GM18870 (cell line): ENCODE measurements at regions not wholly inside any gene's neighbourhood (a gene's known extent, or its start where the extent isn't known, plus 50 kb on each side); places are given as distances from the start of the nearest gene placed in this dataset.
A peak's percentile ranks its signal among the peaks of the same experiment; 100 is the strongest.

Experiments used
- ATAC-seq: cut with Tn5 transposase; IDR thresholded peaks from one replicate; pipeline ENCODE4 v1.9.1; 2021; ENCODE audit warnings: moderate library complexity; ENCODE audit not compliant: unreplicated experiment

DNA sequence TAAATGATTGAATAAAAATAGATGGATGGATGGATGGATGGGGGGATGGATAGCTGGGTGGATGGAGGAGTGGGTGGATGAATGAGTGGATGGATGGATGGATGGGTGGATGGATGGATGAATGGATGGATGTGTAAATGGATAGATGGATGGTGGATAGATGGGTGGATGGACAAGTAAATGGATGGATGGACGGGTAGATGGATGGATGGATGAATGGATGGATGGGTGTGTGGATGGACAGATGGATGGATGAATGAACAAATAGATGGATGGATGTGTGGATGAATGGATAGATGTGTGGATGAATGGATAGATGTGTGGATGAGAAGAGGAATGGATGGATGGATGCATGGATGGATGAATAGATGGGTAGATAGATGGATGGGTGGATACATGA is 490.8 kb downstream of the VRK1 start:
- no peak for ATAC-seq

DNA sequence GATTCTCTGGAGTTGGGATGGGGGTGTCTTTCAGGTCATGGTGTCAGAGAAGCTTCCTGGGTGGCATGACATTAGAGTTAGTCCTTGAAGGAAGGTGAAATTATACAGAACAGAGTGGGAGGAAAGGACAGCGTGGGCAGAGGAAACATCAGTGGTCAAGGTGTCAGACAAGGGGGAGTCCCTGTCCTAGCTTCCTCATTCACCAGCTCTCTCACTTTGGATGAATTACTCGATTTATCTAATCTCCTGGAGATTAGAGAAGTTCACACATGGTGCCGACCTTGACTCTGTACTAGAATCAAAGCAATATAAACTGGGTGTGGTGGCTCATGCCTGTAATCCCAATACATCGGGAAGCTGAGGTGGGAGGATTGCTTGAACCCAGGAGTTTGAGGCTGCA is 492.9 kb downstream of the VRK1 start:
- no peak for ATAC-seq

GRCh38 chr14:97290977-97291376 is 493.8 kb downstream of the VRK1 start:
- no peak for ATAC-seq

- ATAC-seq = no peak
Observed at GRCh38 chr14:97293659-97294058, 496.5 kb downstream of the VRK1 start.

- no peak for ATAC-seq
Observed at GRCh38 chr14:97295108-97295710, 498.0 kb downstream of the VRK1 start.

DNA sequence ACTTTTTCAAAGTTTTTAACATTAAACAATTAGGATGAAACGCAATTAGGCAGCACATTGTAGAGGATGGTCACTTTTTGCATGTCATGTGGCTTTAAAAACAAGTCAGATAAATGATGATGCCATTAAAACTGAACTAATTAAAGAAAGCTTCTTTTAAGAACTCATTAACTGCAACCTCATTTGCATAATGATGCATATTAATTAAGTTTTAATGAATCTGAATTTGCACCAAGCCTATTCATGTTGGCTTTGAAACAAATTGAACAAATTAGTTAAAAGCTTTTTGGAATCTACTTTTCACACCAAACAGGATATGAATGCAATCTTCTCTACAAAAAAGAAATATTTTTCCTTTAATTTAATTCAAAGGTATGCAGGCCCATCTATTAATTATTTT is 499.0 kb downstream of the VRK1 start:
- ATAC-seq = no peak

GRCh38 chr14:97297100-97297499 is 499.9 kb downstream of the VRK1 start:
- no peak for ATAC-seq

- no peak for ATAC-seq
Observed at GRCh38 chr14:97298331-97298730, 501.1 kb downstream of the VRK1 start.

GRCh38 chr14:97298736-97299135 is 501.6 kb downstream of the VRK1 start:
- ATAC-seq = no peak

DNA sequence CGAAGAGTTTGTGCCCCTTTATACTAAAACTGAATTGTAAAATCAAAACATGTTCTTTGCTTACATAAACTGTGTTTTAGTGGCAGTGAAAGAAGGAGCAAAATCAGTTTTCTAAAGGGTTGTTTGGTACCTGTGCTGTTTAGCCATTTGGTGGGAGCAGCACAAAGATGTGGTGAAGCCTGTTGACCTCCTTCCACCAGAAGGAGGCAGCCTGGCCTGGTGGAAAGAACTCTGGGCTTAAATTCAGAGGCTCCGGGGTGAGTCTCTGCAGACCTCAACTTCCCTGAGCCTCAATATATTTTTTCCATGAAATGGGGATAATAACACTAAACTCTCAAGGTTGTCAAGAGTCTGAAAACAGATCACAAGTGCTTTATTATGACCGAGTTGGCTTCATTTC is 502.5 kb downstream of the VRK1 start:
- ATAC-seq = no peak

GRCh38 chr14:97301931-97302559 is 504.9 kb downstream of the VRK1 start:
- ATAC-seq = no peak

DNA sequence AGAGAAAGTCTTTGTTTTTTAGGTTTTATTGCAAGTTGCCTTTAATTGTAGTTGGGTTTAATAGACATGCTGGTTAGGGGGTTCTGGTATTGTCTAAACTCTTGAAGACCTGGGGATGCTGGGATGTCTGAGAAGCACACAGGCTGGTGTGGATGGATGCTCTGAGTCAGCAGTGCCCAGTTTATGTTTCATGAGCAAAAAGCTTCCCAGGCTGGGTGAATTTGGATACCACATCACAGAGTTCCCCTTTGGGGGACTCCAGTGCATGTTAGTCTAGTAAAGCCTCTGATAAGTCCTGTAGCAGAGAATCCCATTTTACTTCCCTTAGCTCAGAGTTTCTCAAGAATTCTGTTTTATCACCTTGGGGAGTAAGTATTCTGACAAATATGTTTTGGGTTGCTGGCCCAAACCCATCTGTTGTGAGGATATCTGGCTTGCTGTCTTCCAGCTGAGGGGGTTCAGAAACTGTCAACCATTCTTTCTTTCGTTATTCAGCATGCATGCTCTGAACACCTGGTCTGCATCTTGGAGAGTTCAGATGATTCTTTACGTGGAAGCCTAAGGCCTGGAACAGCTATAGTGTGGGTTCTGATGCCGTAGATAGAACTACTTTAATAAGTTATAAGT is 509.1 kb downstream of the VRK1 start:
- ATAC-seq = peak; percentile 56

- peak; percentile 70 for ATAC-seq
Observed at GRCh38 chr14:97306760-97307246, 509.6 kb downstream of the VRK1 start.

GRCh38 chr14:97311411-97311810 is 514.2 kb downstream of the VRK1 start:
- no peak for ATAC-seq

GRCh38 chr14:97312910-97313309 is 515.7 kb downstream of the VRK1 start:
- no peak for ATAC-seq

GRCh38 chr14:97315790-97316189 is 518.6 kb downstream of the VRK1 start:
- no peak for ATAC-seq

GRCh38 chr14:97318380-97318779 is 521.2 kb downstream of the VRK1 start:
- no peak for ATAC-seq

- no peak for ATAC-seq
Observed at GRCh38 chr14:97319691-97320090, 522.5 kb downstream of the VRK1 start.

DNA sequence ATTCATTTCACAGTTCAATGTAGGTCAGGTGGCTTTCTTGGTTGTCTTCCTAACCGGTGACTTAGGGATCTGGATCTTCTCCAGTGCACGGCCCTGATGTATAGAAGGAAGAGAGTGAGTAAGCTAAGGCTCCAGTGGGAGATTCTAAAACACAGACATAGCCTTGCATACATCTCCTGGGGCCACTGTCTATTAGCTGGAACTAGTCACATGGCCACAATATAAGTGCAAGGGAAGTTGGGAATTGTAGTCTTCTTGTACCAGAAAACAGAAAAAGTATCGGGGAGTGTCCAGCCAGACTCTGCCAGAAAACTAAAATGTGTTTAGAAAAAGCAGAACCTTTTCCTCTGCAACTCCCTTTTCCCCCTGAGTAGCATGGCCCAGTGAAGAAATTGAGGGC is 531.6 kb downstream of the VRK1 start:
- no peak for ATAC-seq

- ATAC-seq = no peak
Observed at GRCh38 chr14:97329701-97330100, 532.5 kb downstream of the VRK1 start.

GRCh38 chr14:97331058-97331457 is 533.9 kb downstream of the VRK1 start:
- ATAC-seq = no peak

GRCh38 chr14:97331526-97331925 is 534.3 kb downstream of the VRK1 start:
- no peak for ATAC-seq
